ENCODE measurements at regions not wholly inside any gene's neighbourhood (a gene's known extent, or its start where the extent isn't known, plus 50 kb on each side); places are given as distances from the start of the nearest gene placed in this dataset.

- TF ChIP-seq CTCF (IDR thresholded peaks at IDR 0.05): no peak
- TF ChIP-seq POLR2A (IDR thresholded peaks at IDR 0.05): no peak
Observed at GRCh38 chr18:31223371-31223770, 60.7 kb upstream of the DSC1 start.

All from testis (tissue), 2 donors.